HL-60 (cell line): ENCODE measurements at regions not wholly inside any gene's neighbourhood (a gene's known extent, or its start where the extent isn't known, plus 50 kb on each side); places are given as distances from the start of the nearest gene placed in this dataset.

Experiments
- DNase-seq, 2 experiments: peaks; one replicate each; pipeline ENCODE4 v3.0.0-alpha.2; 2010 to 2020; ENCODE audit warnings: low read depth in 1 of 2, low spot score in 1 of 2
- H3K27ac ChIP-seq: fragments of 250-450 bp; sonication (Bioruptor Pico); replicated peaks from 2 replicates; pipeline ENCODE4 v1.5.1; 2020; ENCODE audit warnings: mild to moderate bottlenecking, moderate library complexity
- H3K27me3 ChIP-seq: fragments of 250-450 bp; sonication (Bioruptor Pico); 2 replicates; pipeline ENCODE4 v1.5.1; 2021; ENCODE audit warnings: mild to moderate bottlenecking, moderate library complexity; ENCODE audit not compliant: insufficient read depth, poor library complexity, severe bottlenecking
- H3K4me3 ChIP-seq: replicated peaks from 2 replicates; pipeline ENCODE4 v1.5.1; 2011; ENCODE audit warnings: mild to moderate bottlenecking, control low read depth, low read length; ENCODE audit not compliant: insufficient read depth
- GABPA ChIP-seq: IDR thresholded peaks from 2 replicates; pipeline ENCODE4 v1.6.1; 2012; ENCODE audit warnings: low read depth
- POLR2AphosphoS5 ChIP-seq: IDR thresholded peaks from 2 replicates; pipeline ENCODE4 v1.6.1; 2012; ENCODE audit warnings: low read depth
- SPI1 ChIP-seq: IDR thresholded peaks from 2 replicates; pipeline ENCODE4 v1.6.1; 2012; ENCODE audit warnings: low read depth, mild to moderate bottlenecking, borderline replicate concordance
- TF ChIP-seq, protein P1 (sequence below): IDR thresholded peaks from one replicate; pipeline ENCODE4 v1.5.1; 2011; ENCODE audit warnings: low read length, control low read depth, inconsistent platforms; ENCODE audit not compliant: insufficient read depth
- TF ChIP-seq, protein P2 (sequence below): IDR thresholded peaks from 2 replicates; pipeline ENCODE4 v1.6.1; 2012; ENCODE audit warnings: low read depth; ENCODE audit not compliant: insufficient replicate concordance

GRCh38 chr6:3623451-3624249, 127.9 kb downstream of the PXDC1 start:
- DNase-seq = no peak
- Histone ChIP-seq H3K27me3 (peaks cover 10% of the 10 kb centered on the region), H3K27ac (no peak overlapping the region), H3K4me3 (no peak overlapping the region)
- TF ChIP-seq, protein P1, sequence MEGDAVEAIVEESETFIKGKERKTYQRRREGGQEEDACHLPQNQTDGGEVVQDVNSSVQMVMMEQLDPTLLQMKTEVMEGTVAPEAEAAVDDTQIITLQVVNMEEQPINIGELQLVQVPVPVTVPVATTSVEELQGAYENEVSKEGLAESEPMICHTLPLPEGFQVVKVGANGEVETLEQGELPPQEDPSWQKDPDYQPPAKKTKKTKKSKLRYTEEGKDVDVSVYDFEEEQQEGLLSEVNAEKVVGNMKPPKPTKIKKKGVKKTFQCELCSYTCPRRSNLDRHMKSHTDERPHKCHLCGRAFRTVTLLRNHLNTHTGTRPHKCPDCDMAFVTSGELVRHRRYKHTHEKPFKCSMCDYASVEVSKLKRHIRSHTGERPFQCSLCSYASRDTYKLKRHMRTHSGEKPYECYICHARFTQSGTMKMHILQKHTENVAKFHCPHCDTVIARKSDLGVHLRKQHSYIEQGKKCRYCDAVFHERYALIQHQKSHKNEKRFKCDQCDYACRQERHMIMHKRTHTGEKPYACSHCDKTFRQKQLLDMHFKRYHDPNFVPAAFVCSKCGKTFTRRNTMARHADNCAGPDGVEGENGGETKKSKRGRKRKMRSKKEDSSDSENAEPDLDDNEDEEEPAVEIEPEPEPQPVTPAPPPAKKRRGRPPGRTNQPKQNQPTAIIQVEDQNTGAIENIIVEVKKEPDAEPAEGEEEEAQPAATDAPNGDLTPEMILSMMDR = no peak
- TF ChIP-seq POLR2AphosphoS5 (no peak), SPI1 (no peak), GABPA (no peak)
- TF ChIP-seq, protein P2, sequence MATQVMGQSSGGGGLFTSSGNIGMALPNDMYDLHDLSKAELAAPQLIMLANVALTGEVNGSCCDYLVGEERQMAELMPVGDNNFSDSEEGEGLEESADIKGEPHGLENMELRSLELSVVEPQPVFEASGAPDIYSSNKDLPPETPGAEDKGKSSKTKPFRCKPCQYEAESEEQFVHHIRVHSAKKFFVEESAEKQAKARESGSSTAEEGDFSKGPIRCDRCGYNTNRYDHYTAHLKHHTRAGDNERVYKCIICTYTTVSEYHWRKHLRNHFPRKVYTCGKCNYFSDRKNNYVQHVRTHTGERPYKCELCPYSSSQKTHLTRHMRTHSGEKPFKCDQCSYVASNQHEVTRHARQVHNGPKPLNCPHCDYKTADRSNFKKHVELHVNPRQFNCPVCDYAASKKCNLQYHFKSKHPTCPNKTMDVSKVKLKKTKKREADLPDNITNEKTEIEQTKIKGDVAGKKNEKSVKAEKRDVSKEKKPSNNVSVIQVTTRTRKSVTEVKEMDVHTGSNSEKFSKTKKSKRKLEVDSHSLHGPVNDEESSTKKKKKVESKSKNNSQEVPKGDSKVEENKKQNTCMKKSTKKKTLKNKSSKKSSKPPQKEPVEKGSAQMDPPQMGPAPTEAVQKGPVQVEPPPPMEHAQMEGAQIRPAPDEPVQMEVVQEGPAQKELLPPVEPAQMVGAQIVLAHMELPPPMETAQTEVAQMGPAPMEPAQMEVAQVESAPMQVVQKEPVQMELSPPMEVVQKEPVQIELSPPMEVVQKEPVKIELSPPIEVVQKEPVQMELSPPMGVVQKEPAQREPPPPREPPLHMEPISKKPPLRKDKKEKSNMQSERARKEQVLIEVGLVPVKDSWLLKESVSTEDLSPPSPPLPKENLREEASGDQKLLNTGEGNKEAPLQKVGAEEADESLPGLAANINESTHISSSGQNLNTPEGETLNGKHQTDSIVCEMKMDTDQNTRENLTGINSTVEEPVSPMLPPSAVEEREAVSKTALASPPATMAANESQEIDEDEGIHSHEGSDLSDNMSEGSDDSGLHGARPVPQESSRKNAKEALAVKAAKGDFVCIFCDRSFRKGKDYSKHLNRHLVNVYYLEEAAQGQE = no peak

GRCh38 chr6:3621411-3621810, 130.1 kb downstream of the PXDC1 start:
- DNase-seq = no peak
- Histone ChIP-seq H3K4me3 (no peak overlapping the region), H3K27ac (no peak overlapping the region), H3K27me3 (peaks cover 10% of the 10 kb centered on the region)
- TF ChIP-seq SPI1 (no peak), POLR2AphosphoS5 (no peak), GABPA (no peak)
- TF ChIP-seq, protein P1 = no peak
- TF ChIP-seq, protein P2 = no peak

GRCh38 chr6:3620937-3621336, 130.6 kb downstream of the PXDC1 start:
- no peak for DNase-seq
- H3K4me3 ChIP-seq = no peak overlapping the region
- no peak overlapping the region for H3K27ac ChIP-seq
- H3K27me3 ChIP-seq = peaks cover 10% of the 10 kb centered on the region
- TF ChIP-seq, protein P1 = no peak
- TF ChIP-seq GABPA = no peak
- no peak for TF ChIP-seq POLR2AphosphoS5
- no peak for TF ChIP-seq SPI1
- TF ChIP-seq, protein P2 = no peak
